Mucosa of descending colon (tissue), 3 donors: ENCODE measurements at regions not wholly inside any gene's neighbourhood (a gene's known extent, or its start where the extent isn't known, plus 50 kb on each side); places are given as distances from the start of the nearest gene placed in this dataset.

Experiments used
- ATAC-seq: fragments of 200-7000 bp; cut with Tn5 transposase; one replicate; pipeline ENCODE4 v1.9.1; 2020; ENCODE audit warnings: mild to moderate bottlenecking, moderate library complexity
- DNase-seq, 3 donors: peaks; one replicate each; pipeline ENCODE4 v3.0.0-alpha.2; 2020
- H3K36me3 ChIP-seq: fragments of 200-600 bp; one replicate; pipeline ENCODE4 v1.8.0; 2021; ENCODE audit warnings: low read depth, mild to moderate bottlenecking
- H3K4me1 ChIP-seq: fragments of 200-600 bp; one replicate; pipeline ENCODE4 v1.8.0; 2021; ENCODE audit warnings: low read depth, mild to moderate bottlenecking
- H3K4me3 ChIP-seq: fragments of 200-600 bp; one replicate; pipeline ENCODE4 v1.8.0; 2021; ENCODE audit warnings: mild to moderate bottlenecking
- H3K9me3 ChIP-seq: fragments of 200-600 bp; one replicate; pipeline ENCODE4 v1.8.0; 2021; ENCODE audit warnings: mild to moderate bottlenecking
- intact Hi-C, 2 donors: fragments of 100-400 bp; cut with DNase I in 1 of 2; cut with micrococcal nuclease in 1 of 2; formaldehyde crosslinking; loops; one replicate each; pipeline versions ENCODE4 v1.11.0 to v1.11.1; 2022; cut with DNase I, micrococcal nuclease
- TF ChIP-seq, protein P1 (sequence below): fragments of 200-600 bp; IDR thresholded peaks from one replicate; pipeline ENCODE4 v1.8.0; 2022; ENCODE audit warnings: antibody characterized with exemption, mild to moderate bottlenecking
- donor health status: DM: no; HTN: no; CAD: no; lungs with moderate emphysema.
- donor health status: DM: no; HTN: no; CAD: no.
- donor health status: DM: no; HTN: yes; CAD: no.

GRCh38 chr17:77763023-77763422 is 195.5 kb upstream of the TNRC6C start:
- ATAC-seq, result no peak
- intact Hi-C loops, result no loop called here
- Histone ChIP-seq H3K9me3 (no peaks in the 10 kb centered on the region), H3K4me3 (no peak overlapping the region), H3K4me1 (no peaks in the 10 kb centered on the region), H3K36me3 (no peaks in the 10 kb centered on the region)
- TF ChIP-seq, protein P1, sequence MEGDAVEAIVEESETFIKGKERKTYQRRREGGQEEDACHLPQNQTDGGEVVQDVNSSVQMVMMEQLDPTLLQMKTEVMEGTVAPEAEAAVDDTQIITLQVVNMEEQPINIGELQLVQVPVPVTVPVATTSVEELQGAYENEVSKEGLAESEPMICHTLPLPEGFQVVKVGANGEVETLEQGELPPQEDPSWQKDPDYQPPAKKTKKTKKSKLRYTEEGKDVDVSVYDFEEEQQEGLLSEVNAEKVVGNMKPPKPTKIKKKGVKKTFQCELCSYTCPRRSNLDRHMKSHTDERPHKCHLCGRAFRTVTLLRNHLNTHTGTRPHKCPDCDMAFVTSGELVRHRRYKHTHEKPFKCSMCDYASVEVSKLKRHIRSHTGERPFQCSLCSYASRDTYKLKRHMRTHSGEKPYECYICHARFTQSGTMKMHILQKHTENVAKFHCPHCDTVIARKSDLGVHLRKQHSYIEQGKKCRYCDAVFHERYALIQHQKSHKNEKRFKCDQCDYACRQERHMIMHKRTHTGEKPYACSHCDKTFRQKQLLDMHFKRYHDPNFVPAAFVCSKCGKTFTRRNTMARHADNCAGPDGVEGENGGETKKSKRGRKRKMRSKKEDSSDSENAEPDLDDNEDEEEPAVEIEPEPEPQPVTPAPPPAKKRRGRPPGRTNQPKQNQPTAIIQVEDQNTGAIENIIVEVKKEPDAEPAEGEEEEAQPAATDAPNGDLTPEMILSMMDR, result no peak
- DNase-seq, result no peak

DNA sequence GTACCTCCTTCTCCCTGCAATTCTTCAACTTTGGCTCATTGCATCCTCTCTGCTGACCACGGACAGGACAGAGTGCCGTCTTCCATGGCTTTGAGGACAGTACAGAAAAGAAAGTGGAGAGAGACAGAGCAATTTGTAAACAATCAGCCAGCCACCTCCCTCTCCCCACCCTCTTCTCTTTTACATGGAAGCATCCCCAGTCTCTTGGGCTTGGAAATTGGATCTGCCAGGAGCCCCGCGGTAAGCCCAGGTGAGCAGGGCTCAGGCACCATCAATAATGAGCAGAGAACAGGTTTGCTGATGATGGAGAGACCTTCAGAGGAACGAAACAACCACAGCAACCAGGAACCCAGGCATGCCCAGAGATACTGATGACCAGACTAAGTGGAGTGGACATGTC is 194.9 kb upstream of the TNRC6C start:
- no peaks in the 10 kb centered on the region for H3K9me3 ChIP-seq
- ATAC-seq (no peak), DNase-seq (no peak)
- no peak overlapping the region for H3K4me3 ChIP-seq
- no peaks in the 10 kb centered on the region for H3K36me3 ChIP-seq
- no peaks in the 10 kb centered on the region for H3K4me1 ChIP-seq
- TF ChIP-seq, protein P1, result no peak
- intact Hi-C loops, result no loop called here

- DNase-seq (no peak), ATAC-seq (no peak)
- H3K36me3 ChIP-seq, result no peaks in the 10 kb centered on the region
- intact Hi-C loops, result no loop called here
- no peaks in the 10 kb centered on the region for H3K4me1 ChIP-seq
- no peak overlapping the region for H3K4me3 ChIP-seq
- TF ChIP-seq, protein P1, result no peak
- no peaks in the 10 kb centered on the region for H3K9me3 ChIP-seq
These were observed 193.2 kb upstream of the TNRC6C start for GRCh38 chr17:77765292-77765691.

DNA sequence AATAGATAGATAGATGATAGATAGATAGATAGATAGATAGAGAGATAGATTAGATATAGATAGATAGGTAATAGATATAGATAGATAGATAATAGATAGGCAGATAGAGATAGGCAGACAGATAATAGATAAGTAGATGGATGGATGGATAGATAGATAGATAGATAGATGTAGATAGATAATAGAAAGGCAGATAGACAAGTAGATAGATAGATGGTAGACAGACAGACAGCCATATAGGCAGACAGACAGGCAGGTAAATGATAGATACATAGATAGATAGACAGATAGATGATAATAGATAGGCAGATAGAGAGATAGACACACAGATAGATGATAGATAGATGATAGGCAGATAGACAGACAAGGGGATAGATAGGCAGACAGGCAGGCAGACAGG is 191.4 kb upstream of the TNRC6C start:
- intact Hi-C loops, result no loop called here
- no peaks in the 10 kb centered on the region for H3K36me3 ChIP-seq
- no peak overlapping the region for H3K4me3 ChIP-seq
- H3K9me3 ChIP-seq, result no peaks in the 10 kb centered on the region
- no peaks in the 10 kb centered on the region for H3K4me1 ChIP-seq
- TF ChIP-seq, protein P1, result no peak
- DNase-seq (no peak), ATAC-seq (no peak)

DNA sequence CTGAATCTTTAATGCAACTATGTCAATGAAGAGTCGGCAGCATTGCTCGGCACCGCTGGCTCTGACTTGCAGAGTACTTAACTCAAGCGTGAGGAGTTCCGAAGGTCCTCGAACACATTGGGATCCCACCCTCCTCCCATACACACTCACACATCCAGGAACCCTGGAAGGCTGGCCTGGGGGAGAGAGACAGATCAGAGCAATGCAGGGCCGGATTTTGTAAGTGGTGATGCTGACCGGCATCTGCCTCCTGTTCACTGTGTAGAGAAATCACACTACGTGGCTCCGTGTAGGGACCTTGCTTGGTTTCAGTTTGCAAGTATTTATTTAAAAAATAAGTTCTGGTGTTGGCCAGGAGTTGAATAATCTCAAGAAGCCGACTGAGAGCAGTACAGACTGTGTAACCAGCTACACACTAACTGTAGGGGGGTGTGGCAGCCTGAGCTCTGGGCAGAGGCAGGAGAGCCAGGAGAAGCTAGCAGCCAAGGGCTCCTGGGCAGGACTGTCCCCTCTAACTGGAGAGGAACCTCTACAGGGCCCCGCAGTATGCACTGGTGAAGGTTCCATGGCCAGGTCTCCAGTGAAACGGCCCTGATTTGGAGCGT is 190.2 kb upstream of the TNRC6C start:
- no peaks in the 10 kb centered on the region for H3K9me3 ChIP-seq
- TF ChIP-seq, protein P1, result no peak
- peaks cover 3% of the 10 kb centered on the region for H3K4me1 ChIP-seq
- no peaks in the 10 kb centered on the region for H3K36me3 ChIP-seq
- DNase-seq (no peak), ATAC-seq (no peak)
- H3K4me3 ChIP-seq, result no peak overlapping the region
- intact Hi-C loops, result no loop called here

- Histone ChIP-seq H3K4me3 (no peak overlapping the region), H3K4me1 (peaks cover 3% of the 10 kb centered on the region), H3K9me3 (no peaks in the 10 kb centered on the region), H3K36me3 (no peaks in the 10 kb centered on the region)
- ATAC-seq (no peak), DNase-seq (no peak)
- intact Hi-C loops, result no loop called here
- TF ChIP-seq, protein P1, result no peak
These were observed 189.3 kb upstream of the TNRC6C start for GRCh38 chr17:77769215-77769614.
